ENCODE measurements at regions not wholly inside any gene's neighbourhood (a gene's known extent, or its start where the extent isn't known, plus 50 kb on each side); places are given as distances from the start of the nearest gene placed in this dataset.

DNA sequence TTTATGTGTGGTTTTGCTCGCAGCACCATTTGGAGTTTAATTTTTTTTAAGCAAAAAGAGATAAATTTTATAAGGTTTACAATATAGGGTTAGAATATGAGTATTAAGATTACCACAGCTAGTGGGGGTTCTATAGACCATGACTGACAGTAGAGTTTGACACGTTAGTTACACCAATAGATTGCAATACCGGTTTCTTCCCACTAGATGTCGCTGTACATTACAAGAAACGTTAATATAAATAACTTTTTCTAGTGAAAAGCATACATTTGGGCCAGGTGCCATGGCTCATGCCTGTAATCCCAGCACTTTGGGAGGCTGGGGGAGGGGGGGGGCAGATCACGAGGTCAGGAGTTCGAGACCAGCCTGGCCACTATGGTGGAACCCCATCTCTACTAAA, 433.6 kb downstream of the MAGEB5 start:
- TF ChIP-seq, protein P1, sequence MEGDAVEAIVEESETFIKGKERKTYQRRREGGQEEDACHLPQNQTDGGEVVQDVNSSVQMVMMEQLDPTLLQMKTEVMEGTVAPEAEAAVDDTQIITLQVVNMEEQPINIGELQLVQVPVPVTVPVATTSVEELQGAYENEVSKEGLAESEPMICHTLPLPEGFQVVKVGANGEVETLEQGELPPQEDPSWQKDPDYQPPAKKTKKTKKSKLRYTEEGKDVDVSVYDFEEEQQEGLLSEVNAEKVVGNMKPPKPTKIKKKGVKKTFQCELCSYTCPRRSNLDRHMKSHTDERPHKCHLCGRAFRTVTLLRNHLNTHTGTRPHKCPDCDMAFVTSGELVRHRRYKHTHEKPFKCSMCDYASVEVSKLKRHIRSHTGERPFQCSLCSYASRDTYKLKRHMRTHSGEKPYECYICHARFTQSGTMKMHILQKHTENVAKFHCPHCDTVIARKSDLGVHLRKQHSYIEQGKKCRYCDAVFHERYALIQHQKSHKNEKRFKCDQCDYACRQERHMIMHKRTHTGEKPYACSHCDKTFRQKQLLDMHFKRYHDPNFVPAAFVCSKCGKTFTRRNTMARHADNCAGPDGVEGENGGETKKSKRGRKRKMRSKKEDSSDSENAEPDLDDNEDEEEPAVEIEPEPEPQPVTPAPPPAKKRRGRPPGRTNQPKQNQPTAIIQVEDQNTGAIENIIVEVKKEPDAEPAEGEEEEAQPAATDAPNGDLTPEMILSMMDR (IDR thresholded peaks at IDR 0.05; ENCODE audit: insufficient read depth, missing control alignments) = peak; percentile 27
- DNase-seq (ENCODE audit: insufficient read length, low spot score) = no peak
- peak; percentile 32 for FAIRE-seq

DNA sequence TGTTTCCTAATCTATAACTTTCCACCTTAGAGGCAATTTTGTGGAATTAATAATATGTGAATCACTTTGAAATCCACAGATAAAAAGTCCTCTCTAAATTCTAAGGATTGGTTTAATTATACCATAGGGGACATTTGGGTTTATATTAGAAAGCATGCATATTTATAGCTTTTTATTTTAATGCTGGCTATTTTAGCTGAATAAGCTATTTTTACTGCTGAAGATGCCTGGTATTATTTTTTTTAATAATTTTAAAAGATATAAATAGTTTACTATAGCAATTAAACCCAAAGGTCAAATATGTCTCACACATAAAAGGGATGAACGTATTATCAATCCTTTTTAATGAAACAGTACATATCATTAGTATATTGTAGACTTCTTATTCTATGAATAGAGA, 415.4 kb downstream of the MAGEB5 start:
- no peak for DNase-seq (ENCODE audit: insufficient read length, low spot score)
- TF ChIP-seq, protein P1 (IDR thresholded peaks at IDR 0.05; ENCODE audit: insufficient read depth, missing control alignments) = no peak
- FAIRE-seq = no peak

DNA sequence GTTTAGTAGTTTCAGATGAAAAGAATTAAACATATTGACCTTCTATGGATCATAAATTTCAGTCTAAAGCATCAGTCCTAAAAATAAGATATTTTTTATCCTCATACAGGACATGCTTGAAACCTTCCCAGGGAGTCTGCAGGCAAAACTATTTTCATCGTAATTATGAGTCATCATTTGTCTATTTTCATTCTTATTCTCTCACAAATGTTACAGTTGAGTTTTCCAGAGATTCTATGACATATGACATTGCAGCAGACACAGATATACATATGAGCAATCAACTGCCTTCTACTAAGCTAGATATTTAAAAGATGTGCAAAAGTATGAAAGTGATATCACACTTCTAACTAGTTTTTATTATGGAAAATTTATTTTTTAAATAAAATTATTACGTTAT, 398.0 kb downstream of the MAGEB5 start:
- DNase-seq (ENCODE audit: insufficient read length, low spot score) (no peak), FAIRE-seq (no peak)
- TF ChIP-seq, protein P1 (IDR thresholded peaks at IDR 0.05; ENCODE audit: insufficient read depth, missing control alignments) = no peak

DNA sequence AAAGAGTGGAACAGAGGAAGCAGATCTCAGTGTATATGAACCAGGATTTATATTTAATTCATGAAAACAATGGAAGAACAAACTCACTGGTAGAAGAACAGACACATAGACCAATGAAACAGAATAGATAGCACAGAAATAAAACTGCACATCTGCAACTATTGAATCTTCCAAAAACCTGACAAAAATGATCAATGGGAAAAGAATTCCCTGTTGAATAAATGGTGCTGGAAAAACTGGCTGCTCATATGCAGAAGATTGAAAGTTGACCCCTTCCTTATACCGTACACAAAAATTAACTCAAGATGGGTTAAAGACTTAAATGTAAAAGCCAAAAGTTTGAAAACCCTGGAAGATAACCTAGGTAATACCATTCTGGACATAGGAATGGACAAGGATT, 391.0 kb downstream of the MAGEB5 start:
- DNase-seq (ENCODE audit: insufficient read length, low spot score) (no peak), FAIRE-seq (no peak)
- TF ChIP-seq, protein P1 (IDR thresholded peaks at IDR 0.05; ENCODE audit: insufficient read depth, missing control alignments) = no peak

DNA sequence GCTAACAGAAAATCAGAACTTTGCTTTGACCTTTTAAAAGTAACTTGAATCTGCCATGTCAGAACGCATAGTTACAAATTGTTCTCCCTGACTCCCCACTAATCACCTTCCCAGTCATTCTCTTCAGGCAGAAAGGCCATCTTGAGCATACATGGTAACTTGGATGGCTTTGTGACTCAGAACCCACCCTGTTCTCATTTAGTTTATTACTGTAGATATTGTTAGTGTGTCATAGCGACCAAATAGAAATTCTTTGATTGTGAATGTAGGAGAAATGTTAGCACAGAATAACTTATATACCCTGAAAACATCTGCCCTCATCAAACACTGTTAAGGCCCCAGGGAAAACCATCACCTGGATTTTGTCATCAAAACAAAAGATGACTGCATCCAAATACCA, 382.0 kb downstream of the MAGEB5 start:
- no peak for DNase-seq (ENCODE audit: insufficient read length, low spot score)
- TF ChIP-seq, protein P1 (IDR thresholded peaks at IDR 0.05; ENCODE audit: insufficient read depth, missing control alignments) = no peak
- no peak for FAIRE-seq

DNA sequence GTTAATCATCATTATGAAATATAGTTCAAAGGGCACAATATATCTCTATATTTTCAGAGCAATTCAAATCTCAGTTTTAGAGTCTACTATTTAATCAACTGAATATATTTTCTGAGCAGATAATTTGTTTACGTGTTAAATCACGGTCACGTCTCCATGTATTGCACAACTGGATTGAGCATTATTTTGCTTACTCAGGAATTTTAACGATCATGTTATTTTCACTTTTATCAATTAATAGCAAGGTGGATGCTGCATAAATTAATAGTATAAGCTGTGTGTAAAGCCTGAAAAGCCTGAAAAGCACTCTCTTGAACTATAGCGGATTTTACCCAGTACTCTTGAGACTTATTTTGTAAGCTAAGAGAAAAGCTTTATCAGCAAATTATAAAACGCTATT, 374.9 kb downstream of the MAGEB5 start:
- DNase-seq (ENCODE audit: insufficient read length, low spot score) (no peak), FAIRE-seq (no peak)
- TF ChIP-seq, protein P1 (IDR thresholded peaks at IDR 0.05; ENCODE audit: insufficient read depth, missing control alignments) = no peak

DNA sequence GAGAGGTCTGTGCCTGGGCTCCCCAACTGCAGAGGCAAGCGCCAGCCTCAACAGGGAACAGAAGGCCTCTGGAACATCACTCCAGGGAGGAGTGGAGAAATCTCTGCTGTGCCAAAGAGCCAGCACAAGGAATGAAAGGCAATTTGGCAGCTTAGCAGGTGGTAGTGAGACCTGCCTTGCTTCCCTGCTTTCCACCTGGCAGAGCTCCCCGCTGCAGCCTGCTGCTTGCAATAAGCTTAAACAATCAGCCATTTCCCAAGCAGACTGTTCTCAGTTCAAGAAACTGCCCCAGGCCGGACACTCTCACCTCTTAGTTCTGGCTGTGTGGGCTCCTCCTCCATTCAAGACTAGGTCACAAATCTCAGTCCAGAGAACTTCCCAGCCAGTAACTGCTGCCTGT, 370.6 kb downstream of the MAGEB5 start:
- TF ChIP-seq, protein P1 (IDR thresholded peaks at IDR 0.05; ENCODE audit: insufficient read depth, missing control alignments) = no peak
- DNase-seq (ENCODE audit: insufficient read length, low spot score) = no peak
- FAIRE-seq = no peak
